HEK293 (cell line): ENCODE measurements at regions not wholly inside any gene's neighbourhood (a gene's known extent, or its start where the extent isn't known, plus 50 kb on each side); places are given as distances from the start of the nearest gene placed in this dataset.

Experiments used
- CTCF ChIA-PET: fragments of 350-600 bp; formaldehyde crosslinking; extraction: SDS; loops from one replicate; lab custom pipeline; 2021; ENCODE audit warnings: antibody characterized with exemption; lab: Yijun Ruan, JAX
- POLR2A ChIA-PET: fragments of 300-600 bp; formaldehyde crosslinking; extraction: SDS; loops from one replicate; lab custom pipeline; 2020; ENCODE audit warnings: antibody characterized with exemption, inconsistent platforms; lab: Yijun Ruan, JAX
- H3K27ac ChIP-seq: fragments of 200-500 bp; sonication (Bioruptor generic); 2 replicates; pipeline ENCODE4 v1.5.1; 2014; ENCODE audit warnings: low read depth, low read length, control low read depth, inconsistent platforms; ENCODE audit errors: extremely low read depth
- H3K36me3 ChIP-seq, 2 experiments: fragments of 200-500 bp in 1 of 2; sonication (Bioruptor generic) in 1 of 2; 1 replicate in 1 of 2; 2 replicates in 1 of 2; pipeline ENCODE4 v1.5.1; 2014 to 2017; ENCODE audit warnings: inconsistent platforms in 2 of 2, low read length in 2 of 2; ENCODE audit not compliant: control insufficient read depth in 2 of 2, insufficient read depth in 1 of 2
- H3K4me1 ChIP-seq: fragments of 200-500 bp; sonication (Bioruptor generic); 2 replicates; pipeline ENCODE4 v1.5.1; 2014; ENCODE audit warnings: mild to moderate bottlenecking, low read length, inconsistent platforms; ENCODE audit not compliant: control insufficient read depth, insufficient read depth
- H3K4me3 ChIP-seq: 2 replicates; pipeline ENCODE4 v1.5.1; 2011; ENCODE audit warnings: low read depth, mild to moderate bottlenecking, control low read depth, low read length, moderate library complexity
- H3K9me3 ChIP-seq: fragments of 200-500 bp; sonication (Bioruptor generic); 2 replicates; pipeline ENCODE4 v1.5.1; 2014; ENCODE audit warnings: low read depth, low read length, inconsistent platforms; ENCODE audit not compliant: control insufficient read depth, insufficient read depth
- PBX3 ChIP-seq: sonication (generic); formaldehyde crosslinking; IDR thresholded peaks from 2 replicates; pipeline ENCODE4 v1.8.1; 2022; ENCODE audit warnings: mild to moderate bottlenecking, moderate library complexity, missing genetic modification reagents
- SCRT1 ChIP-seq: fragments of 450-650 bp; formaldehyde crosslinking; IDR thresholded peaks from 2 replicates; pipeline ENCODE4 v1.5.1; 2016; ENCODE audit warnings: missing biosample characterization, missing genetic modification characterization, borderline replicate concordance
- ZNF121 ChIP-seq: fragments of 450-650 bp; formaldehyde crosslinking; IDR thresholded peaks from 2 replicates; pipeline ENCODE4 v1.5.1; 2016; ENCODE audit warnings: missing biosample characterization, missing genetic modification characterization
- ZNF140 ChIP-seq: fragments of 450-650 bp; formaldehyde crosslinking; IDR thresholded peaks from 2 replicates; pipeline ENCODE4 v1.5.1; 2016; ENCODE audit warnings: missing biosample characterization, missing genetic modification characterization
- ZNF16 ChIP-seq: fragments of 450-650 bp; formaldehyde crosslinking; IDR thresholded peaks from 2 replicates; pipeline ENCODE4 v1.5.1; 2016; ENCODE audit warnings: low read depth, missing biosample characterization, missing genetic modification characterization
- ZNF174 ChIP-seq: fragments of 450-650 bp; formaldehyde crosslinking; IDR thresholded peaks from 2 replicates; pipeline ENCODE4 v1.5.0; 2017; ENCODE audit warnings: missing biosample characterization, mild to moderate bottlenecking, missing genetic modification characterization
- ZNF335 ChIP-seq: fragments of 450-650 bp; formaldehyde crosslinking; conservative IDR thresholded peaks from 2 replicates; pipeline ENCODE4 v1.5.1; 2016; ENCODE audit warnings: missing biosample characterization, missing genetic modification characterization
- ZNF449 ChIP-seq: fragments of 450-650 bp; formaldehyde crosslinking; IDR thresholded peaks from 2 replicates; pipeline ENCODE4 v1.5.1; 2017; ENCODE audit warnings: missing biosample characterization, mild to moderate bottlenecking, missing genetic modification characterization, moderate library complexity
- ZNF488 ChIP-seq: fragments of 450-650 bp; formaldehyde crosslinking; IDR thresholded peaks from 2 replicates; pipeline ENCODE4 v1.5.1; 2016; ENCODE audit warnings: missing biosample characterization, missing genetic modification characterization
- ZNF768 ChIP-seq: fragments of 450-650 bp; formaldehyde crosslinking; IDR thresholded peaks from 2 replicates; pipeline ENCODE4 v1.5.1; 2018; ENCODE audit warnings: missing biosample characterization, mild to moderate bottlenecking, missing genetic modification characterization
- ZNF785 ChIP-seq: fragments of 450-650 bp; formaldehyde crosslinking; IDR thresholded peaks from 2 replicates; pipeline ENCODE4 v1.5.1; 2016; ENCODE audit warnings: missing biosample characterization, missing genetic modification characterization
- ZNF830 ChIP-seq: fragments of 450-650 bp; IDR thresholded peaks from 2 replicates; pipeline ENCODE4 v1.5.0; 2018; ENCODE audit warnings: missing biosample characterization, missing genetic modification characterization, low read depth, mild to moderate bottlenecking, moderate library complexity
- TF ChIP-seq, protein P1 (sequence below): fragments of 450-650 bp; formaldehyde crosslinking; optimal IDR thresholded peaks from 2 replicates; pipeline ENCODE3; 2016; ENCODE audit warnings: missing biosample characterization, mild to moderate bottlenecking, missing genetic modification characterization
- TF ChIP-seq, protein P2 (sequence below): fragments of 450-650 bp; formaldehyde crosslinking; IDR thresholded peaks from 2 replicates; pipeline ENCODE4 v1.5.1; 2016; ENCODE audit warnings: missing biosample characterization, missing genetic modification characterization, low read depth
- TF ChIP-seq, protein P3 (sequence below): fragments of 450-650 bp; formaldehyde crosslinking; IDR thresholded peaks from 2 replicates; pipeline ENCODE4 v1.5.1; 2017; ENCODE audit warnings: missing biosample characterization, missing genetic modification characterization
- TF ChIP-seq, protein P4 (sequence below): fragments of 450-650 bp; formaldehyde crosslinking; IDR thresholded peaks from 2 replicates; pipeline ENCODE4 v1.5.1; 2016; ENCODE audit warnings: missing biosample characterization, missing genetic modification characterization

DNA sequence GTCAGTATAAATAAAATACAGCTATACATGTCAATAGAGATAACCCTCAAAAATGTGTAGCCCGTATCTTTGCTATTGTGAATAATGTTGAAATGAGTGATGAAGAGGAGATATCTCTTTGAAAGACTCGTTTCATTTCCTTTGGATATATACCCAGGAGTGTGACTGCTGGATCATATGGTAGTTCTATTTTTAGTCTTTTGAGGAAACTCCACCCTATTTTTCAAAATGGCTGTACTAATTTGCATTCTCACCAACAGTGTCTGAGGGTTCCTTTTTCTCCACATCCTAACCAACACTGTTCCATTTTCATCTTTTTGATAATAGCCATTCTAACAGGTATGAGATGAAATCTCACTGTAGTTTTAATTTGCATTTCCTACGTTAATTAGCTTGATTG lies 237.5 kb upstream of the GBE1 start (continued):
- TF ChIP-seq, protein P1, sequence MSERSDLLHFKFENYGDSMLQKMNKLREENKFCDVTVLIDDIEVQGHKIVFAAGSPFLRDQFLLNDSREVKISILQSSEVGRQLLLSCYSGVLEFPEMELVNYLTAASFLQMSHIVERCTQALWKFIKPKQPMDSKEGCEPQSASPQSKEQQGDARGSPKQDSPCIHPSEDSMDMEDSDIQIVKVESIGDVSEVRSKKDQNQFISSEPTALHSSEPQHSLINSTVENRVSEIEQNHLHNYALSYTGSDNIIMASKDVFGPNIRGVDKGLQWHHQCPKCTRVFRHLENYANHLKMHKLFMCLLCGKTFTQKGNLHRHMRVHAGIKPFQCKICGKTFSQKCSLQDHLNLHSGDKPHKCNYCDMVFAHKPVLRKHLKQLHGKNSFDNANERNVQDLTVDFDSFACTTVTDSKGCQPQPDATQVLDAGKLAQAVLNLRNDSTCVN (tag by site-specific recombination), result no peak
- no peak for TF ChIP-seq ZNF335 (tag by site-specific recombination)

- H3K27ac ChIP-seq, result no peak overlapping the region
- H3K4me1 ChIP-seq, result no peaks in the 10 kb centered on the region
- CTCF ChIA-PET, result no interaction called here
- no peaks in the 10 kb centered on the region for H3K9me3 ChIP-seq
- no peaks in the 10 kb centered on the region for H3K36me3 ChIP-seq
- TF ChIP-seq ZNF121 (tag by site-specific recombination) (no peak), ZNF785 (tag by site-specific recombination) (no peak)
- POLR2A ChIA-PET, result no interaction called here
- no peak overlapping the region for H3K4me3 ChIP-seq
Observed at GRCh38 chr3:81998139-81998755, 236.8 kb upstream of the GBE1 start.

DNA sequence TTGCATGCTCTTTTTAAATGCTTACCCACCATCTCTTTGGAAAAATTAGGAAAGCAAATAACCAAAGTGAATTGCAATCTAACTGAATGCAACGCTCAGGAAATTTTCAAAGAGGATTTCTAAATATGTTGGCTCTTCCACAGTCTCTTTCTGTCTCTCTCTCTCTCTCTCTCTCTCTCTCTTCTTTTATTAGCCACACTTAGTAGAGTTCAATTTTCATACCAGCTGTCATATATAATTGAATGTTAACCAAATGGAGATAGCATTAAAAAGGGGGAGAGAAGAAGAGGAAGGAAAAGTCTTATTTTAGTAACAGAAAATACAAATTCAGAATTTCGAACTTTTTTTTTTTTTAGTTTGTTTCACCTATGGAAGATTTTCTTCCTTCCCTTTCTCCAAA lies 235.9 kb upstream of the GBE1 start:
- no peak for TF ChIP-seq SCRT1 (tag by site-specific recombination)
- no peak for TF ChIP-seq ZNF449
- TF ChIP-seq PBX3 (CRISPR knock-in tag), result no peak
- TF ChIP-seq, protein P2, sequence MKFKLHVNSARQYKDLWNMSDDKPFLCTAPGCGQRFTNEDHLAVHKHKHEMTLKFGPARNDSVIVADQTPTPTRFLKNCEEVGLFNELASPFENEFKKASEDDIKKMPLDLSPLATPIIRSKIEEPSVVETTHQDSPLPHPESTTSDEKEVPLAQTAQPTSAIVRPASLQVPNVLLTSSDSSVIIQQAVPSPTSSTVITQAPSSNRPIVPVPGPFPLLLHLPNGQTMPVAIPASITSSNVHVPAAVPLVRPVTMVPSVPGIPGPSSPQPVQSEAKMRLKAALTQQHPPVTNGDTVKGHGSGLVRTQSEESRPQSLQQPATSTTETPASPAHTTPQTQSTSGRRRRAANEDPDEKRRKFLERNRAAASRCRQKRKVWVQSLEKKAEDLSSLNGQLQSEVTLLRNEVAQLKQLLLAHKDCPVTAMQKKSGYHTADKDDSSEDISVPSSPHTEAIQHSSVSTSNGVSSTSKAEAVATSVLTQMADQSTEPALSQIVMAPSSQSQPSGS, result no peak
- TF ChIP-seq ZNF768 (tag by site-specific recombination), result no peak
- ChIA-PET POLR2A (no interaction called here), CTCF (interaction anchor here (0.9 kb wide), 1 partner anchor 10 kb away, joined by 3 read pairs; no protein-coding TSS in a partner anchor)
- no peaks in the 10 kb centered on the region for H3K4me1 ChIP-seq
- H3K9me3 ChIP-seq, result no peaks in the 10 kb centered on the region
- H3K27ac ChIP-seq, result no peak overlapping the region
- H3K4me3 ChIP-seq, result no peak overlapping the region
- H3K36me3 ChIP-seq, result no peaks in the 10 kb centered on the region

DNA sequence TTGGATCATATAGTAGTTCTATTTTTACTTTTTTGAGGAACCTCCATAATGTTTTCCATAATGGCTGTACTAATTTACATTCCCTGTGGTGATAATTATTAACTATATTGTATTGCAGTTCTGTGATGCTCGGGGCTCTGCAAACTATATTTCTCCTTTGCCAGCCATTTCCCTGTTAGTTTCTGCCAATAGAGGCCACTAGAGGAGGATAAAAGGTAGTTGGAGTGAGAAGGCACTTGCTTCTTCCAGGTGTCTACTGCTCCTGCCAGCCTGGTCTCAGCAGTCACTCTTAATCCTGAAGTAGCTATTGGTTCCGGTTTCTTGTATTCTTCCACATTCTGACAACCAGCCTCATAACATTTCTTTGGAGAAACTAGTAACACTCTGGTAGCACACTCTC lies 233.9 kb upstream of the GBE1 start:
- H3K4me1 ChIP-seq, result no peaks in the 10 kb centered on the region
- ChIA-PET CTCF (no interaction called here), POLR2A (no interaction called here)
- no peak overlapping the region for H3K27ac ChIP-seq
- no peak for TF ChIP-seq ZNF140 (tag by site-specific recombination)
- no peaks in the 10 kb centered on the region for H3K9me3 ChIP-seq
- no peak overlapping the region for H3K4me3 ChIP-seq
- no peaks in the 10 kb centered on the region for H3K36me3 ChIP-seq

DNA sequence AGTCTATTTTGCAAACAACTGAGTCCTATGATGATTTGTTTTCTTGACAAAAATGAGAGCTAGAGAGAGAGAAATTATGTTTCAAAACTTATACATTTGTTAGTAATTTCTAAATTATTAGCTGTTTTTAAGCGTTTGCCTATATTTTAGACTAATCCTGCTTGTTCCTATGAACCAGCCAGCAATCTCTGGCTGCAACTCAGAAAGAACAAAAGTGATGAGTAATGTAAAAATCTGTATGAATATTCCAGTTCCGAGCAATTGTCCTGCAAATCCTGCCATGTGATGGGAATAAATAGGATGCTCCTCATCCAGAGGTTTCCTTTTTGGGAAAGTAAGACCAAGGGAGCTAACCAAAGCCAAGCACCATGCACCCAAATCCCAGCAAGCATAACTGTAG lies 228.3 kb upstream of the GBE1 start:
- Histone ChIP-seq H3K27ac (no peak overlapping the region), H3K36me3 (no peaks in the 10 kb centered on the region), H3K4me3 (no peak overlapping the region), H3K4me1 (no peaks in the 10 kb centered on the region), H3K9me3 (no peaks in the 10 kb centered on the region)
- ChIA-PET CTCF (no interaction called here), POLR2A (no interaction called here)
- TF ChIP-seq, protein P3, sequence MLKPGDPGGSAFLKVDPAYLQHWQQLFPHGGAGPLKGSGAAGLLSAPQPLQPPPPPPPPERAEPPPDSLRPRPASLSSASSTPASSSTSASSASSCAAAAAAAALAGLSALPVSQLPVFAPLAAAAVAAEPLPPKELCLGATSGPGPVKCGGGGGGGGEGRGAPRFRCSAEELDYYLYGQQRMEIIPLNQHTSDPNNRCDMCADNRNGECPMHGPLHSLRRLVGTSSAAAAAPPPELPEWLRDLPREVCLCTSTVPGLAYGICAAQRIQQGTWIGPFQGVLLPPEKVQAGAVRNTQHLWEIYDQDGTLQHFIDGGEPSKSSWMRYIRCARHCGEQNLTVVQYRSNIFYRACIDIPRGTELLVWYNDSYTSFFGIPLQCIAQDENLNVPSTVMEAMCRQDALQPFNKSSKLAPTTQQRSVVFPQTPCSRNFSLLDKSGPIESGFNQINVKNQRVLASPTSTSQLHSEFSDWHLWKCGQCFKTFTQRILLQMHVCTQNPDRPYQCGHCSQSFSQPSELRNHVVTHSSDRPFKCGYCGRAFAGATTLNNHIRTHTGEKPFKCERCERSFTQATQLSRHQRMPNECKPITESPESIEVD (tag by site-specific recombination), result no peak
- TF ChIP-seq, protein P4, sequence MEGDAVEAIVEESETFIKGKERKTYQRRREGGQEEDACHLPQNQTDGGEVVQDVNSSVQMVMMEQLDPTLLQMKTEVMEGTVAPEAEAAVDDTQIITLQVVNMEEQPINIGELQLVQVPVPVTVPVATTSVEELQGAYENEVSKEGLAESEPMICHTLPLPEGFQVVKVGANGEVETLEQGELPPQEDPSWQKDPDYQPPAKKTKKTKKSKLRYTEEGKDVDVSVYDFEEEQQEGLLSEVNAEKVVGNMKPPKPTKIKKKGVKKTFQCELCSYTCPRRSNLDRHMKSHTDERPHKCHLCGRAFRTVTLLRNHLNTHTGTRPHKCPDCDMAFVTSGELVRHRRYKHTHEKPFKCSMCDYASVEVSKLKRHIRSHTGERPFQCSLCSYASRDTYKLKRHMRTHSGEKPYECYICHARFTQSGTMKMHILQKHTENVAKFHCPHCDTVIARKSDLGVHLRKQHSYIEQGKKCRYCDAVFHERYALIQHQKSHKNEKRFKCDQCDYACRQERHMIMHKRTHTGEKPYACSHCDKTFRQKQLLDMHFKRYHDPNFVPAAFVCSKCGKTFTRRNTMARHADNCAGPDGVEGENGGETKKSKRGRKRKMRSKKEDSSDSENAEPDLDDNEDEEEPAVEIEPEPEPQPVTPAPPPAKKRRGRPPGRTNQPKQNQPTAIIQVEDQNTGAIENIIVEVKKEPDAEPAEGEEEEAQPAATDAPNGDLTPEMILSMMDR (tag by site-specific recombination), result no peak
- TF ChIP-seq ZNF830 (tag by site-specific recombination) (no peak), ZNF16 (no peak), ZNF174 (tag by site-specific recombination) (no peak), ZNF488 (tag by site-specific recombination) (no peak)
